Neuronal stem cell (in vitro differentiated cells): ENCODE measurements at regions not wholly inside any gene's neighbourhood (a gene's known extent, or its start where the extent isn't known, plus 50 kb on each side); places are given as distances from the start of the nearest gene placed in this dataset.
A peak's percentile ranks its signal among the peaks of the same experiment; 100 is the strongest.

ENCODE experiments used
- DNase-seq: peaks from one replicate; pipeline ENCODE4 v3.0.0-alpha.2; 2013; ENCODE audit warnings: low spot score
- H2AFZ ChIP-seq: one replicate; pipeline ENCODE4 v1.6.1; 2013; ENCODE audit warnings: mild to moderate bottlenecking, low read length, inconsistent platforms
- H2AK5ac ChIP-seq: 2 replicates; pipeline ENCODE4 v1.6.1; 2013; ENCODE audit warnings: low read depth, mild to moderate bottlenecking, inconsistent platforms, low read length, moderate library complexity, mixed read lengths
- H2BK120ac ChIP-seq: 2 replicates; pipeline ENCODE4 v1.6.1; 2013; ENCODE audit warnings: low read depth, mild to moderate bottlenecking, inconsistent platforms, low read length, moderate library complexity, mixed read lengths
- H2BK12ac ChIP-seq: one replicate; pipeline ENCODE4 v1.6.1; 2013; ENCODE audit warnings: low read length, inconsistent platforms
- H2BK15ac ChIP-seq: 2 replicates; pipeline ENCODE4 v1.6.1; 2013; ENCODE audit warnings: mild to moderate bottlenecking, low read length, inconsistent platforms, mixed read lengths
- H2BK5ac ChIP-seq: one replicate; pipeline ENCODE4 v1.6.1; 2013; ENCODE audit warnings: inconsistent platforms, mild to moderate bottlenecking, low read length, moderate library complexity
- H3K14ac ChIP-seq: one replicate; pipeline ENCODE4 v1.6.1; 2013; ENCODE audit warnings: low read length, inconsistent platforms
- H3K18ac ChIP-seq: 2 replicates; pipeline ENCODE4 v1.6.1; 2013; ENCODE audit warnings: low read length, inconsistent platforms
- H3K23ac ChIP-seq: 2 replicates; pipeline ENCODE4 v1.6.1; 2013; ENCODE audit warnings: low read depth, mild to moderate bottlenecking, mixed read lengths, low read length, inconsistent platforms; ENCODE audit not compliant: poor library complexity
- H3K27ac ChIP-seq: replicated peaks from 3 replicates; pipeline ENCODE4 v1.5.1; 2013; ENCODE audit warnings: low read length, inconsistent platforms
- H3K27me3 ChIP-seq, 3 experiments: 2 replicates each; pipeline ENCODE4 v1.6.1; 2013; ENCODE audit warnings: low read length in 3 of 3, mild to moderate bottlenecking in 2 of 3, inconsistent platforms in 1 of 3, low read depth in 1 of 3, mixed read lengths in 1 of 3, moderate library complexity in 1 of 3; ENCODE audit not compliant: control insufficient read depth in 3 of 3, insufficient read depth in 3 of 3
- H3K36me3 ChIP-seq, 2 donors: replicated peaks in 1 of 2; 2 replicates each; pipeline ENCODE4 v1.6.1; 2013; ENCODE audit warnings: low read length in 2 of 2; ENCODE audit not compliant: control insufficient read depth in 2 of 2, insufficient read depth in 2 of 2
- H3K4ac ChIP-seq: 2 replicates; pipeline ENCODE4 v1.6.1; 2013; ENCODE audit warnings: inconsistent platforms, mild to moderate bottlenecking, low read length, moderate library complexity
- H3K4me1 ChIP-seq, 2 donors: 1 replicate in 1 of 2; 2 replicates in 1 of 2; pipeline ENCODE4 v1.6.1; 2013; ENCODE audit warnings: low read length in 2 of 2, low read depth in 1 of 2; ENCODE audit not compliant: control insufficient read depth in 2 of 2, insufficient read depth in 1 of 2
- H3K4me2 ChIP-seq: one replicate; pipeline ENCODE4 v1.6.1; 2013; ENCODE audit warnings: mild to moderate bottlenecking, low read length, inconsistent platforms; ENCODE audit not compliant: insufficient read depth, poor library complexity, severe bottlenecking
- H3K4me3 ChIP-seq, 2 donors: 2 replicates each; pipeline ENCODE4 v1.5.1; 2013; ENCODE audit warnings: low read length in 2 of 2, mild to moderate bottlenecking in 2 of 2, inconsistent platforms in 1 of 2, moderate library complexity in 1 of 2
- H3K79me1 ChIP-seq: one replicate; pipeline ENCODE4 v1.6.1; 2013; ENCODE audit warnings: low read depth, mild to moderate bottlenecking, inconsistent platforms, low read length, moderate library complexity
- H3K9ac ChIP-seq: one replicate; pipeline ENCODE4 v1.6.1; 2013; ENCODE audit warnings: mild to moderate bottlenecking, low read depth, low read length, inconsistent platforms; ENCODE audit not compliant: poor library complexity
- H3K9me3 ChIP-seq, 2 donors: replicated peaks in 1 of 2; 2 replicates each; pipeline versions ENCODE3 to v1.6.1; 2013; ENCODE audit warnings: low read length in 2 of 2, mild to moderate bottlenecking in 2 of 2, inconsistent platforms in 1 of 2, low read depth in 1 of 2, mixed read lengths in 1 of 2, moderate library complexity in 1 of 2; ENCODE audit not compliant: control insufficient read depth in 2 of 2, insufficient read depth in 1 of 2
- H4K8ac ChIP-seq: one replicate; pipeline ENCODE4 v1.6.1; 2013; ENCODE audit warnings: low read depth, mild to moderate bottlenecking, inconsistent platforms, low read length, moderate library complexity
- H4K91ac ChIP-seq: one replicate; pipeline ENCODE4 v1.6.1; 2013; ENCODE audit warnings: low read length, low read depth, mild to moderate bottlenecking, inconsistent platforms; ENCODE audit not compliant: poor library complexity
- WGBS, 2 donors: extraction: QIAGEN DNeasy Blood & Tissue Kit; methylation state at CpG; one replicate each; pipeline ENCODE4 v1.1.7; 2013; ENCODE audit warnings: missing lambda C conversion rate in 2 of 2, mixed read lengths in 1 of 2; ENCODE audit not compliant: insufficient read length in 2 of 2, insufficient replicate concordance in 1 of 2; ENCODE audit errors: extremely low coverage in 2 of 2; 5-methylcytosine and 5-hydroxymethylcytosine counted together

GRCh38 chr1:69077198-69077597 lies 490.5 kb upstream of the LRRC7 start:
- Histone ChIP-seq H3K23ac (no peak overlapping the region), H3K4me3 (no peak overlapping the region), H3K9me3 (no peaks in the 10 kb centered on the region), H2BK5ac (no peak overlapping the region), H3K4me1 (peaks cover 5% of the 10 kb centered on the region in 2 donors), H3K79me1 (no peaks in the 10 kb centered on the region), H3K27me3 (no peaks in the 10 kb centered on the region), H2BK12ac (no peak overlapping the region), H3K36me3 (no peaks in the 10 kb centered on the region), H2BK15ac (no peak overlapping the region), H3K9ac (no peak overlapping the region), H2AK5ac (no peak overlapping the region), H3K4ac (no peak overlapping the region), H4K8ac (no peak overlapping the region), H2AFZ (peak overlapping the region; percentile 67), H2BK120ac (no peak overlapping the region), H3K27ac (no peak overlapping the region), H4K91ac (no peak overlapping the region), H3K4me2 (no peak overlapping the region), H3K18ac (no peak overlapping the region), H3K14ac (no peak overlapping the region)
- no CpG with 5 or more reads among the region's 1 CpG for WGBS, 2 donors
- DNase-seq, result no peak

- no peak overlapping the region for H2BK120ac ChIP-seq
- no CpG with 5 or more reads among the region's 3 CpGs for WGBS, 2 donors
- H3K27ac ChIP-seq, result no peak overlapping the region
- no peaks in the 10 kb centered on the region for H3K27me3 ChIP-seq
- no peak overlapping the region for H2AK5ac ChIP-seq
- H3K4me2 ChIP-seq, result no peak overlapping the region
- no peak overlapping the region for H4K8ac ChIP-seq
- H3K79me1 ChIP-seq, result no peaks in the 10 kb centered on the region
- peak; percentile 30 for DNase-seq
- no peak overlapping the region for H2BK5ac ChIP-seq
- H2AFZ ChIP-seq, result no peak overlapping the region
- H3K9me3 ChIP-seq, result no peaks in the 10 kb centered on the region
- H3K23ac ChIP-seq, result no peak overlapping the region
- no peak overlapping the region for H3K14ac ChIP-seq
- H3K9ac ChIP-seq, result no peak overlapping the region
- peaks cover 5 to 9% of the 10 kb centered on the region in 2 donors for H3K4me1 ChIP-seq
- no peak overlapping the region for H3K4me3 ChIP-seq
- H3K18ac ChIP-seq, result no peak overlapping the region
- no peak overlapping the region for H2BK15ac ChIP-seq
- H2BK12ac ChIP-seq, result no peak overlapping the region
- H4K91ac ChIP-seq, result no peak overlapping the region
- H3K36me3 ChIP-seq, result no peaks in the 10 kb centered on the region
- no peak overlapping the region for H3K4ac ChIP-seq
Observed at GRCh38 chr1:69077633-69078032, 490.1 kb upstream of the LRRC7 start.

DNA sequence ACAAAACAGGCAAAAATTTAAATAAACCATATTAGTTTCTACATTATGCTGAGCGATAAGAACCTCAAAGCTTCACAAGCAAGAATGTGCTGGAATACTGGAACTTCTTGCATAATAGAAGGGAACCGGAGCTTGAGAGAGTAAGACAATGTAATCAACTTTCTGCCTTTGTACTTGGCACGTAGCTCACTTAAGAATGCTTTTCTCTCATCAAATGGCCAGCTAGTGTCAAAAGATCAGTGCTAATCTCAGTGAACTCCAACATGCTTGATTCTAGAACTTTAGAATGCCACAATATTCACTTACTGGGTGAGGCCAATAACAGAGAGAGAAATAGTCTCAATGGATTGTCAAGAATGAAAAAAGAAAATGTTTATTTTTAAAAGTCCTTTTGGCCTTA lies 486.1 kb upstream of the LRRC7 start:
- H4K8ac ChIP-seq, result no peak overlapping the region
- no peak overlapping the region for H2BK120ac ChIP-seq
- no peak overlapping the region for H3K9ac ChIP-seq
- H3K23ac ChIP-seq, result no peak overlapping the region
- no peak overlapping the region for H4K91ac ChIP-seq
- no peak overlapping the region for H3K14ac ChIP-seq
- no peak overlapping the region for H2AK5ac ChIP-seq
- H2BK12ac ChIP-seq, result no peak overlapping the region
- no peaks in the 10 kb centered on the region for H3K9me3 ChIP-seq
- no peaks in the 10 kb centered on the region for H3K27me3 ChIP-seq
- H2AFZ ChIP-seq, result no peak overlapping the region
- H3K18ac ChIP-seq, result no peak overlapping the region
- no CpG with 5 or more reads among the region's 3 CpGs for WGBS, 2 donors
- H2BK15ac ChIP-seq, result no peak overlapping the region
- no peak overlapping the region for H3K4me3 ChIP-seq
- H3K4me2 ChIP-seq, result no peak overlapping the region
- DNase-seq, result no peak
- H3K79me1 ChIP-seq, result no peaks in the 10 kb centered on the region
- no peaks in the 10 kb centered on the region for H3K36me3 ChIP-seq
- H3K4ac ChIP-seq, result no peak overlapping the region
- peaks cover 6 to 9% of the 10 kb centered on the region in 2 donors for H3K4me1 ChIP-seq
- no peak overlapping the region for H3K27ac ChIP-seq
- no peak overlapping the region for H2BK5ac ChIP-seq

DNA sequence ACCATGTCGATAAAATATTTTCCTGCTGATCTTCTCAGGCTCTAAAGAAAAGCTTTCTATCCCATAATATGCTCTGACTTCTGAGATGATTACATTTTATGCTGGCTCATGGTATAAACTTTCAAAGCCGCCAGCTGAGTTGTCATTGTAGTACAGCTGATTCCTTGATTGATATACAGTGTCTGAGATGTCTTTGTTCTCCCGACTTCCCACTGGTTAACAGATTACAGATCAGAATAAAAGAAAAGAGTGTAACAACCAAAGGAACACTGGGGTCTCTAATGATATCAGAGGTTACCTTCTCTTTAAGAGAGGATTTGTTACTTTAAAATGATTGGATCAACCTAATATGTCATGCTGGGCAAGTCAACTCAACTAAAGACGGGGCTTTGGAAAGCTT lies 485.4 kb upstream of the LRRC7 start:
- peak overlapping the region; percentile 29 for H2AFZ ChIP-seq
- H2BK5ac ChIP-seq, result no peak overlapping the region
- H3K9ac ChIP-seq, result no peak overlapping the region
- WGBS, 2 donors, result no CpG with 5 or more reads among the region's 4 CpGs
- no peak overlapping the region for H3K4me3 ChIP-seq
- H3K4ac ChIP-seq, result no peak overlapping the region
- H3K14ac ChIP-seq, result no peak overlapping the region
- no peak overlapping the region for H2AK5ac ChIP-seq
- no peaks in the 10 kb centered on the region for H3K9me3 ChIP-seq
- DNase-seq, result no peak
- no peak overlapping the region for H3K4me2 ChIP-seq
- H3K23ac ChIP-seq, result no peak overlapping the region
- H2BK15ac ChIP-seq, result no peak overlapping the region
- H3K27ac ChIP-seq, result no peak overlapping the region
- no peaks in the 10 kb centered on the region for H3K27me3 ChIP-seq
- no peak overlapping the region for H4K8ac ChIP-seq
- H3K79me1 ChIP-seq, result no peaks in the 10 kb centered on the region
- peaks cover 6 to 9% of the 10 kb centered on the region in 2 donors for H3K4me1 ChIP-seq
- no peak overlapping the region for H2BK120ac ChIP-seq
- H3K36me3 ChIP-seq, result no peaks in the 10 kb centered on the region
- H4K91ac ChIP-seq, result no peak overlapping the region
- H3K18ac ChIP-seq, result no peak overlapping the region
- no peak overlapping the region for H2BK12ac ChIP-seq
